Right lung (tissue), 2 donors: ENCODE measurements at regions not wholly inside any gene's neighbourhood (a gene's known extent, or its start where the extent isn't known, plus 50 kb on each side); places are given as distances from the start of the nearest gene placed in this dataset.

Experiments
- DNase-seq, 2 donors: peaks; one replicate each; pipeline ENCODE4 v3.0.0-alpha.2; 2013

DNA sequence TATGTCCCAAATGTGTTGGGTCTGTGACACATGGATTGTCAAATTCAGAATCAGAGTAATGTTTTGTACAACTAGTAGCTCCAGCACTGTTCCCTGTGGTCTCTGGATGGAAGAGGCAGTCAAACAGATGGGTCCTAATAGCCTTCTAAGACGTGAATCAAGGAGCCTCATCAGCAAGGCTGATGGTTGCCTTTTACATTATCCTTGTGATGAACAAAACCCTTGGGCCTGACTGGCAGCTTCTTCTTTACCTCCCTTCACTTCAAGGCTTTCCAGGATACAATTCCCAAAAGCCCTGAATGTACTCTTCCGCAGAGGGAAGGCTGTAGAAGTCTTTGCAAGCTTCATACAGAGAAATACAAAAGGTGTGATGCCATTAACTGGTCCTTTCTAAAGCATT, 633.3 kb downstream of the USP25 start:
- no peak for DNase-seq

DNA sequence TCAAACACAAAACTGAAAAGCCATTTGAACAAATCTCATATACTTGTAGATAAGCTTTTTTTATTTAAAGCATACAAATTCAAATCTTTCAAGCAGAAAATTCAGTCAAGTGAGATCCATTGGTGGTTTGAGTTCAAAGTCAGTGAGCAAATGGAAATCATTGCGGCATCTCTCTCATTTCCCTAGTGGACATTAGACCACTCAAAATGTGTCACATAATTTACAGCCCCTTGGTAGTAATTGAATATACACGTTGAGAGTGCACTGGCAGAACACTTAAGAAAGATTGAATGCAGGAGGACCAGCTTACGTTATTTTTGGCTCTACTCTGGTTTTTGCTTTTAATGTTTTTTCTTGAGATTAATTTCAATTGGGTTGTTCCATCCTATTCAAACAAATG, 633.7 kb downstream of the USP25 start:
- DNase-seq, result no peak

DNA sequence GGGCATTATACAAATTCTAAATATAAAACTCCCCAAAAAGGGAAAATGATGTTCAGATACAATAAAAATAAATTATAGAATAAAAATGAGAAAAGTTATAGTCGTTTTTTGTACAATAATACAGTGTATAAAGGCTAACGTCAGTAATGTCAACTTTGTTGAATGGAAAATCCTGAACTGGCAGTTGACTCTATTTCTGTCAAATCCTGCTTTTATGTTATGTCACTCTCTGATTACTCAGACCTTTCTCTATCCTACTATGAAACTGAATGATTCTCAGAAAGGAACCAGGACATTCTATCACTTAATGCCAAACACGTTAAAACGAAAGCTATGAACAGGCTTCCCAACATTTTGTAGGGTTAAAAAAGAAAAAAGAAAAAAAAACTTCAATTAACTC, 636.4 kb downstream of the USP25 start:
- no peak for DNase-seq

DNA sequence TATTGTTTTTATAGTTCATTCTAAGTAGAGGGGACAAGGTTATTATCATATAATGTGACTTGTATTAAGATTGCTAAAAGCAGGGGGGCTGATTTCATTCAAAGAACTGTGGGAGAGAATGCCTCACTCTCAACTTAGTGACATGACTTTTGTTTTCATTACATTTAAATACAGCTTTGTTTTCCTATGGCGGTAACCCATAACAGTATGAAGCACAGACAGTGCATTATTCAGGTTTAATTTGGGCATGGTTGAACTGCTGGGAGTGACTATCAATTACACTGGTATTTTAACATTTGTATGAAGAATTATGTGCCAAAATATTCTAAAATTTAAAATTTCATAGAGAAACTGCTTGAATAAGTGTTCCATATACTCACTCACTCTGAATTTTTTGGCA, 637.3 kb downstream of the USP25 start:
- DNase-seq, result no peak

DNA sequence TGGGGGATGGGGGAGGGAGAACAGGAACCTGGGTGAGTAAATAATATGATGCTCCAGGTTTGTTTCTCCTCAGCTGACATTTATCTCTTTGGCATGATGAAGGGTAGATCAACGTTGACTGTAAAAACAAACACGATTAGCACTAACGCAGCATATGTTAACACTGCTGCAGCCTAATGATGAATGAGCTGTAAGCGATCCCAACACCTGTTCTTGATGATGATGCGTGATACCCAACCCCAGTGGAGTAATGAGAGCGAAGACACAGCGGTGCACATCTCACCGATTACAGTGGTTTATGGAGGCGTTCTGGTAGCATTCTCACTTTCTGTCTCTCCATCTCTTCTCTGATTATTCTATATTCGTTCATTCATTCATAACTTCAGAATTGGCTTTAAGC, 640.4 kb downstream of the USP25 start:
- no peak for DNase-seq

DNA sequence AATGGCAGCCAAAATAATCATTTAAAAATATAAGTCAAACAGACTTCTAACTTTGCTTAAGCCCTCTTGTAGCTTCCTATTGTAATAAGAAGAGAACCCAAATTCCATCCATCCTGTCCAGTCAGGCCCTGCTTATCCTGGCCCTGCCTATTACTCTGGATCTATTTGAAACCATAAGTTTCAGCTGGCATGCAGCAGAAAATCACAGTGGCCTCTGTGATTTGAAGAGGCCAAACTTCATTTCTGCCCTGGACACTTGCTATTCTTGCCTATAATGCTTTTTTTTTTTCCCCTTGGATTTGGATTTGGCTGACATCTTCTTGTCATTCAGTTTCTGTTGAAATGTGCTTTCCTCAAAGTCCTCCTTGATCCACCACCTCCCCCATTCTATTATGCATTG, 642.8 kb downstream of the USP25 start:
- DNase-seq, result no peak

DNA sequence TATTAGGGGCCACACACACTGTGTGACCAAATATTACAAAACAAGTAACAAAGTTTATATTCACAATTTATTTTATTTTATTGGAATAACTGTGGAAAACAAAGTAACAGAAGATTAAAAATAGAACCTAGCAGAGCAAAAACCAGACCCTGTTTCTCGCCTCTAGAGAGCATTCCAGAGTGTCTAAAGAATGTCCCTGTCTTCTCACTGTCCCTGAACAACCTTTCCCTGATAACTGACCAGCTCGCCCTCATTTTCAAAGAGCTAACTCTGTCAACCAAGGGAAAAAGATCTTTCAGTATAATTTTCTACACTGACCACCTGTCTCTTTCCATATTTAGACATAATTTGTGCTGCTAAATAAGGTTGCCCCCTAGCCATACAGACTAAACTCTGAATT, 646.9 kb downstream of the USP25 start:
- DNase-seq, result no peak

DNA sequence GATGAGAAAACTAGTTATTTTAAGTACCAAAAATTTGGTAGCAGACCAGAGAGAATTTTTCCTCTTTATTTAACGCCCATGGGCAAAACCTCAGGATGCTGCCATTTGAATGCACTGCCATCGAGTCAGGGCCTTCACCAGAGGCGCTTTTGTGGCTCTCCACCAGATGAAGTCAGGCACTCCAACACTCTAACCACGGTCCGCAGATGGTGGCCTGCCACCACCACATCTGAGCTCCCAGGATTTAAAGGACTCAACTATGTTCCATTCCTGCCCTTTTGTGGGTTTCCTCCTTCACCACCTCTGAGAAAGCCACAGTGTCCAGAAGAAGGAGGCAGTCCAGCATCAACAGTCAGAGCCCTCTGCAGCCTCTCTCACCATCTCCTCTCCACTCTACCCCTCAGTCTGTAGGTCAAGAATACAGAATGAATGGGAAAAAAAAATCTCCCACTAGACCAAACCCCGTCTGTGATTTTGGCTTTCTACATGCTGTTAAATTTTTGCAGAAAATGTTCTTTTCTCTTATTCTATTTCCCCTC, 647.4 kb downstream of the USP25 start:
- DNase-seq, result no peak

DNA sequence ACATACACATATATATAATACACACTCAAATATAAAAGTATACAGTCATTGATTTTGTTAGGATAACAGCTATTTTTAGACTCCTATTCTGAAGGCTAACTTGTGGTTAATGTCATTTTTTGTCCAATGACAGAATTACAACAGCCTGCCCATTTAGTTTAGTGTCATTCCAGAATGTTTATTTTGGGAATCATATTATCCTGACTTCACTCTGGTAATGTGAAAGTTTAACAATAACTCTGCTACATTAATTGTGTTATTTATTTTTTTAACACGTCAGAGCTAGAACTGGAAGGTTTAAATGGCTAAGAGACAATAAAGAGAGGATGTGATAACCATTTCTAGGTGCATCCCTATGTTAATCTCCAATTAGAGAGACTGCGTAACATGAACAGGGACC, 648.1 kb downstream of the USP25 start:
- DNase-seq, result no peak

DNA sequence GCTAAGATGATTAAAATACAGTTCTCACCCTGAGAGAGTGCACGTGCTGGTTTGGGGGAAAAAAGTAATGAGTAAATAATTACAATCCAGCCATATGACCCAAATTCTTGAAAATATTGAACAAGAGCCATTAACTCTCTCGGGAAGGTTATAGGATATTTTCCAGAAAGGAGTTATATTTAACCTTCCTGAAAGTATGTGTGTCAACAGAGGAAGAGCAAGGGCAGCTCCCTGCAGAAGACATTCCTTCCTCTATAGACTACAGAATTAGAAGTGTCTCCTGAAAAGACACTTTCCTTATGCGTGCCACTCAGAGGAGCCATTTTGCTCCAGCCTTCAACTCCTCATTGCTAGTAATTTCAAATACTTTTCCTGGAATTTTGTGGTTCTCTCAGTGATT, 648.7 kb downstream of the USP25 start:
- no peak for DNase-seq

DNA sequence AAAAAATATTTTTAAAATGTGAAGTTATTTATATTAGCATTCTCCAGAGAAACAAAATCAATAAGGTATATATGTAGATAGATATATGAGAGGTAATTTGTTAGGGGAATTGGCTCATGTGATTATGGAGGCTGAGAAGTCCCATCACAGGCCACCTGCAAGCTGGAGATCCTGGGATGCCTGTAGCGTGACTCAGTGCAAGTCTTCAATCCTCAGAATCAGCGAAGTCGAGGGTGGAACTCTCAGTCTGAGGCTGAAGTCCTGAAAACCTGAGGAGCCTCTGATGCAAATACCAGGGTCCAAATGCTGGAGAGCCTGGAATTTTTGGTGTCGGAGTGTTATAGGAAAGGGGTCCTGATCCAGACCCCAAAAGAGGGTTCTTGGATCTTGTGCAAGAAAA, 658.5 kb downstream of the USP25 start:
- DNase-seq, result no peak

DNA sequence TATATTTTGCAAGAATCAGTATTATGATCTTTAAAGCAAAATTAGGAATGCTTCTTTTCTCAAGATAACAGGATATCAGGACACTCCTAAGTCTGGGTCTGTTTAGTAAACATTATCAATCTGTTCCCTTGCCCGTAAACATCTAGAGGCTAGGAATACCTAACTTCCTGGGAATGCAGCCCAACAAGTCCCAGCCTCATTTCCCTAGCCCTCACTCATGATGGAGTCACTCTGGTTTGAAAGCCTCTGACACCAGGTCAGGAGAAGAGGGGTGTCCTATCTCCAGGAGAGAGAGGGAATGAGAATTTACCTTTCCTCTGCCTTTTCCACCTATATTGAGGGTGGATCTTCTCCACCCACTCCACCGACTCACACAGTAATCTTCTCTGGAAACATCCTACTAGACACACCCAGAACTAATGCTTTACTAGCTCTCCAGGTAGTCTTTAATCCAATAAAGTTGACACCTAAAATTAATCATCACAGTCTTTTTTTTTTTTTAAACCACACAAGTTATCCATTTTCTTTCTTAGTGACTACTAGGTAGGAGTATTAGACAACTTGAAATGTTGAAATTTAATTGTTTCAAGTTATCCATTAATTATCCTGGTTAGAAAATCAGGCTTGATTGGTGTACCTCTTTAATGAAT, 659.3 kb downstream of the USP25 start:
- no peak for DNase-seq

DNA sequence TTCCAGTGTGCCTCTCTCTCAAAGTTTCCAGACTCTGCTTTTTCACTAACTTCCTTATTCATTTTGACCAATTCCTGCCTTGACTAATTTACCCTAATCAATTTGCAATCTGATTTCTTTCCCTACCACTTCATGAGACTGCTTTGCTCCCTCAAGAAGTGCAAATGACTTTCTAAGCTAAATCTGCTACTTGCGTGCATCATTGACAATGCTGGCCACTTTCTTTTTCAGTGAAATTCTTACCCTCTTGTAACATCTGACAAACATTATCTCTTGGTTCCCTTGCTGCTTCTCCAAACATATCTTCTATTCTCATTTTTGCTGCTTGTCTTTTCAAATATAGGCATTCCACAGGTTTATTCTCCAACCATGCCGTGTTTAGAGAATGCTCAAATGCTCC, 659.9 kb downstream of the USP25 start:
- no peak for DNase-seq

DNA sequence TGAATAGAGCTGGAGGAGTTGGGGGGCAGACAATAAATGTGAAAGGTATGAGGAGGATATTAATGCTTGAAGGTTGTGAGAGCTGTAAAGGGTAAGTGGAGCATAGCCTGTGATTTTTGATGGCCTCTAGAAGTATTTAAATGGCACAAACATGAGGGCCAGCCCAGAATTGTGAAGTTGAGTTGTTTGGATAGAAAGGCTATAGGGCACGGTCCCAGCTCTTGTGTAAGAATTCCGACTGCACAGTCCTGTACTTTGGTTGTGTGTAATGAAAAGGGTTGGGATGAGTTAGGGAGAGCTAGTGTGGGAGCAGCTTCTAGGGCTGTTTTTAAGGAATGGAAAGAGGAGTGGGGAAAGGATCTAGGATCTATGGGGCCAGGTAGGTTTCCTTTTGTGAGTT, 665.5 kb downstream of the USP25 start:
- no peak for DNase-seq

DNA sequence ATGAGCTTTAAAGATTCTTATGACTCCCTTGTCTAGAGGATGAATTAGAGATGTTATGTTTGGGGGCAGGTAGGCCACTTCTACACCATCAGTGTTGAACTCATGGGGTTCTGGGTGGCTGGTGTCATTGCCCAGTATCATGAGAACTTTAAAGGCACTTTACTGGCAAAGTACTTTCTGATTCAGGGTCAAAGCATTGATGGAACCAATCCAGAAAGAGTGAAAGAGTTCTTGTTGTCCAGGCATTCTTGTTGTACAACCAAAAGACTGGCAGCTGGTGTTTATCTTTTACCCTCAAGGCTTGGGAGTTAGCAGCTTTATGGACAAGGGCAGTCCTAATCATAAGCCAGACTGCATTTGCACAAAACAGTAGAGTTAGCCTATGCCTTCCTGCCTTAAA, 673.0 kb downstream of the USP25 start:
- DNase-seq, result no peak

DNA sequence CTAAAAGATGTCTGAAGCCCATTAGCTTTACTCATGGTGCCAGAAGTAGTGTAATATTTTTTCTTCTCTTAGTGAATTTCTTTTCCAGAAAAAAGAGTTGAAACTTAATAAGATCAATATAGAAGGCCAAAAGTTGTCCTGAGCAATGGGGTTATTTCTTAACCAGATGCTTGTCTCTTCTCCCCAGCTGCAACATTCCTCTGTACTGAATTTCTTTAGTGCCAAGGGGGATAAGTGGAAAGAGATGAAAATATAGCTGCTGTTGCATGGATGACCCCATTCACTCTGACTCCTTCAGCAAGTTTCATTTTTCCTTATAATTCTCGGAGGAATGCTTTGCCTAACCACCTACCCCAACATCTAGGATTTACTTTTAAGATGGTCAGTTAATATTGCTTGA, 675.0 kb downstream of the USP25 start:
- no peak for DNase-seq

DNA sequence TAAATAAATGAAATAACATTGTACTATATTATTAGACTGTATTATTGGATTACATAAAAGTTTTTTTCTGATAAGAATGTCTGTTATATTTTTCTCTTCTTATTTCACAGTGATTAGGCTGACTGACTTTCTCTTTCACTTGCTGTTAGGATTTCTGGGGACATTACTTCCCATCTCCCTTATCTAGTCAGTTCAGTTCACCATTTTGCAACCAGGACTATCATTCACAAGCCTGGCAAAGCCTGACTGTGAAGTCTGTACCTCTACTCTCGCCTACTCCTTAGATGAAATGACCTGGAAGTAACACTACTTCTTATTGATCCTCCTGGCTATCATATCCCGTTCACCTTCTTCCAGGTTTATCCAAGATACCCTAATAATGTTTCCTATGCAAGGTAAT, 676.6 kb downstream of the USP25 start:
- no peak for DNase-seq

DNA sequence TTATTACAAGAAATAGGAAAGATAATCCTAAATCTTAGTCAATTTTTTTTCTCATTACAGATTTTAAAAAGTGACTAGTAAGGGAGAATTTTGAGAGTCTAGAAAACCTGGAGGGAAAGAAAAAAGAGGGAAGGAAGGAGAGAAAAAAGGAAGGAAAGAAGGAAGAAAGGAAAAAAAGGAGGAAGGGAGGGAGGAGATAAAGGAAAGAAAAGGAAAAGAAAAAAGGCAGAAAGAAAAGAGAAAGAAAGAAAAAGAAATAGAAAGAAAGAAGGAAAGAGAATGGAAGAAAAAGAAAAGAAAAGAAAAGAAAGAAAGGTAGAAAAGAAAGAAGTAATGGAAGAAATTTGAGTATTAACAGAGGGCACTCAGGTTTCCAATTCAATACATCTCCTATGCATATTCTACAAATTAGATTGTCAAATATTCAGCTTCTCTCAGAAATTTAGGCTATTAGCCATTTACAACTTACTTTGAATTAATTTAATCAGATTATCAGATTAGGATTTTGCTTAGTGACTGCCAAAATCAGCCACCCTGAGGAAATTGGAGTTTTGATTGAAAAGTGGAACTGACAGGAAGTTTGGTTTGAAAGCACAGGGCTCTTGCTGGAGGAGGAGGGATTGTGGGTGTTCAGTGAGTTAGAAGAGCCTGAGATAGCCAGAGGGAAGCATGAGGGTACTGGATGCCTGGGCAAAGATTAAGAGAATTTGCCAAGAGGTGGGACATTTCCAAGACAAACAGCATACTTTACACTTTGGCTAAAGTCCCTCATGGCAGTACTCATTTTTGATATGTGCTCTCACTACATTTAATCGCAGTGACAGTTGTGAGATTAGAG, 677.8 kb downstream of the USP25 start:
- no peak for DNase-seq

DNA sequence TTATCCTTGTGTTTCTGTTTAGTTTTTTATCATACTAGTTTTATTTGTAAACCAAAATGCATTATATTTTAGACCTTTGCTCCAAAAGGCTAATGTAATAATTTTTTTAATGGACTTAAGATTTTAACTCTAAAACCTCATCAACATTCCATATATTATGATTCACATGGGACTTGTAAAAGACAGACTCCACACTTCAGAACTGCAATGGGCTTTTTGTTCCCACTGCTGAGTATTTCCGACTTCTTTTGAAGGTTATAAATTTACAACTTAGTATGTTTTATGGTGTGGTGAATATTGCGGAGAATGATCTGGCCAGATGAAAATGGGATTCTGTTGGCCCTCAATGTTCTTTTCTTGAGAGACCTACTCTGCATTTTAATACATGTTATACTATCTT, 678.5 kb downstream of the USP25 start:
- no peak for DNase-seq

DNA sequence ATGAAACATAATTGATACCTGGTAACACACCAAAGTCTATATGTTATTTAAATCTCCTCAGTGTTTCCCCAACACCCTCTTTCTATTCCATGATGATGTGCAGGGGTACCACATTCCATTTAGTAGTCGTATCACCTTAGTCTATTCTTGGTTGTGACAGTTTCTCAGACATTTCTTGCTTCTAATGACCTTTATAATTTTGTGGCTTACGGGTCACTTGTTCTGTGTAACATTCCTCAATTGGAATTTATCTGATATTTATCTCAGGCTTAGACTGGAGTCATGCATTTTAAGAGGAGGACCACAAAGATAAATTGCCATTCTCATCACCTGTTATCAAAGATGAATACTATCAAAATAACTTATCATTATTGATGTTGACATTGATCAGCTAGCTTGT, 679.6 kb downstream of the USP25 start:
- DNase-seq, result no peak

DNA sequence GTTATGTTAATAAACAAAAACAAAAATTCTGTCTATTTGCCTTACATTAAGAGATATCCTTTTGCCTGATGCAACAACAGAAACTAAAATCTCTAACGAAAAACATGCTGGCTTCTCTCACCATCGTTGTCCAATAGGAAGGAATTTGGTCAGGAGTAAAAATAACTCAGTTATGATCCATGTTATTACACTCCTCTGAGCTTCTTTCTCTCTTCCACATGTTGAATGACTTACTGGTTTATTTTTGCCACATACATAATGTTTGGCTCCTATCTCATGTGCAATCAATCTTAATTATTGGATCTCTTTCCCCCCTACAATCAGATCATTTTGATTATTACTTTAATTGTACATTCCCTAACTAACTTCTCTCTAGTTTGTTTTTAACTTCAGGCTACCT, 688.4 kb downstream of the USP25 start:
- DNase-seq, result no peak

DNA sequence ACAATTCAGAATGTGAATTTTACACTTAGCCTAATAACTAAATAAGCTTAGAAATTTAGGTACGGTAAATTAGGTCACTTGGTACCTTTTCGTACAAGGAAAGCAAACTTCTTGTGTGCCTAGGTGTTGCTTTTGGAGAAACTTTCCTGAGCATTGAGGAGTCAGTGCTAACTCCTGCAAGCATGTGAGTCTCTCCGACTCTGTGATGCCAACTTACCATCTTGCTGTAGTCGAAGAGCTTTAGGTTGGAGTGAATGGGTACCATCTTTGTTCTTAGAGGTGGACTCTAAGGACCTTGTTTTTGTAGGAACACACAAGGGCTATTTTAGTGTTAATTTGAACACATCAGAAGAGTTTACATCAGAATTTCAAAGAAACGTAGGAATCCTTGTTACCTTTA, 688.9 kb downstream of the USP25 start:
- DNase-seq, result no peak

DNA sequence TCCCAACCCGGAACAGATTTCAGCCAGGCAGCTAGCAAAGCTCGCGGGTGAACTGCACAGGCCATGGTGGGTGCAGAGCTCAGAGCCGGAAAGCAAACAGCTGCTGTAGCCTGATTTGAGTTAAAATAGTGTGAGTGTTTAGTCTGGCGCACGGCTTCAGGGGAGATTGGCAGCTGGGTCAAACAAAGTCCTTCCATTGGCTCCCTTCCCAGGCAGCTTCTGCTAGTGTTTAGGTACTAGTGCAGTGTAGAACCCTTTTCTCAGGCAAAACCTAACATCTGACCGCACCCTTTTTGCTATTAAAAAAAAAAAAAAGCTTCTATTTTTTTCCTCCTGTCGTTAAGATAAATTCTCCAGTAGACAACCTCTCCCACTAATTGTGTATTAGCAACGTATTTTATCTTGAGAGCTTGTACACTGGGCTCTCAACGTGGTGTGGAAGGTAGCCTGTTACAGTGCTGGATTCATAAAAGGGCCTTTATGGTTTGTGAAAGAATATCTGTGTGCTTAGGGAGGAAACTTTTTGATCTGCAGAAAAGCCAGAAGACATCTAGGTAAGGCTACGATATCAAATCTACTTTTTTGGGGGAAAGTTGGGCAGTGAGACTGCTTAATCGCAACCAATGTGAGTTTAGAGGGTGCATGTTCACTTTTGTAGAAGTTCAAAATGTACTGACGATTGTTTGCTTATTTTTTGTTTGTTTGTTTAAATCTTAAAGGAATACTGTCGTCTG, 689.6 kb downstream of the USP25 start:
- DNase-seq, result peak; percentile 71 to 81
